A673 (cell line): ENCODE measurements at regions not wholly inside any gene's neighbourhood (a gene's known extent, or its start where the extent isn't known, plus 50 kb on each side); places are given as distances from the start of the nearest gene placed in this dataset.

Experiments
- EZH2 ChIP-seq: fragments of 200-600 bp; sonication (generic); IDR thresholded peaks from 2 replicates; pipeline ENCODE4 v1.6.1; 2017; ENCODE audit warnings: borderline replicate concordance, low read depth, mild to moderate bottlenecking, mixed read lengths, antibody characterized with exemption, low read length; ENCODE audit not compliant: poor library complexity, severe bottlenecking
- TF ChIP-seq, protein P1 (sequence below): fragments of 300-800, 200-600 bp; sonication (generic); conservative IDR thresholded peaks from 2 replicates; pipeline ENCODE4 v1.5.1; 2017; ENCODE audit warnings: low read depth, mild to moderate bottlenecking, antibody characterized with exemption, low read length, moderate library complexity, mixed read lengths

DNA sequence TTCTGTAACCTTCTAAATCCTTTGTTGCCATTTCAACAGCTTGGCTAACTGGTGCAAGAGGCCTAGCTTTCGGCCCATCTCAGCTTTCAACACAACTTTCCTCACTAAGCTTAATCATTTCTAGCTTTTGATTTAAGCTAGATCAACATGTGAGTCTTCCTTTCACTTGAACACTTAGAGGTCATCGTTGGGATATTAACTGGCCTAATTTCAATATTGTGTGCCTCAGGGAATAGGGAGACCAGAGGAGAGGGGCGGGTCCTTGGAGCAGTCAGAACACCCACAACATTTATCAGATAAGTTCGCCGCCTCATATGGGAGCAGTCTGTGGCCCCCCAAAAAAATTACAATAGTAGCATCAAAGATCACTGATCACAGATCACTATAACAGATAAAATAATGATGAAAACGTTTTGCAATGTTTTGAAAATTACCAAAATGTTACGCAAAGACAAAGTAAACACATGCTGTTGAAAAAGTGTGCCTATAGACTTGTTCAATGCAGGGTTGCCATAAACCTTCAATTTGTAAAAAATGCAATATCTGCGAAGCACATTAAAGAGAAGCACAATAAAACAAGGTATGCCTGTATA lies 66.8 kb upstream of the PCSK1 start:
- TF ChIP-seq, protein P1, sequence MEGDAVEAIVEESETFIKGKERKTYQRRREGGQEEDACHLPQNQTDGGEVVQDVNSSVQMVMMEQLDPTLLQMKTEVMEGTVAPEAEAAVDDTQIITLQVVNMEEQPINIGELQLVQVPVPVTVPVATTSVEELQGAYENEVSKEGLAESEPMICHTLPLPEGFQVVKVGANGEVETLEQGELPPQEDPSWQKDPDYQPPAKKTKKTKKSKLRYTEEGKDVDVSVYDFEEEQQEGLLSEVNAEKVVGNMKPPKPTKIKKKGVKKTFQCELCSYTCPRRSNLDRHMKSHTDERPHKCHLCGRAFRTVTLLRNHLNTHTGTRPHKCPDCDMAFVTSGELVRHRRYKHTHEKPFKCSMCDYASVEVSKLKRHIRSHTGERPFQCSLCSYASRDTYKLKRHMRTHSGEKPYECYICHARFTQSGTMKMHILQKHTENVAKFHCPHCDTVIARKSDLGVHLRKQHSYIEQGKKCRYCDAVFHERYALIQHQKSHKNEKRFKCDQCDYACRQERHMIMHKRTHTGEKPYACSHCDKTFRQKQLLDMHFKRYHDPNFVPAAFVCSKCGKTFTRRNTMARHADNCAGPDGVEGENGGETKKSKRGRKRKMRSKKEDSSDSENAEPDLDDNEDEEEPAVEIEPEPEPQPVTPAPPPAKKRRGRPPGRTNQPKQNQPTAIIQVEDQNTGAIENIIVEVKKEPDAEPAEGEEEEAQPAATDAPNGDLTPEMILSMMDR = no peak
- no peak for TF ChIP-seq EZH2
